ENCODE measurements at regions not wholly inside any gene's neighbourhood (a gene's known extent, or its start where the extent isn't known, plus 50 kb on each side); places are given as distances from the start of the nearest gene placed in this dataset.

DNA sequence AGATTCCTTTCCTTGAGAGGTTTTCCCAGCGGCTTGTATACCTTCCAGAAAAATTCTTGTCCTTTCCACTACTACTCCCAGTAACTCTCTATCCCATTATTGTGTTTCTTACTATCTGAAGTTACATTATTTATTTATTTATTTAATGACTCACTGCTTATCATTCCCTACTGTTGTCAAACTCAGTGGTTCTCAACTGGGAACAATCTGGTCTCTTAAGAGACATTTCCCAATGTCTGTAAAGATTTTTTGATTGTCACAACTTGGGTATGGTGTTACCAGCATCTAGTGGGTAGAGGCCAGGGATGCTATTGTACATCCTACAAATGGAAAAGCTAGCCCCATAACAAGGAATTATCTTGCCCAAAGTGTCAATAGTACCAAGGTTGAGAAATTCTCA is 771.5 kb upstream of the ADGRL2 start:
- Mint-ChIP-seq H3K4me3 (no peak overlapping the region), H3K9me3 (peaks cover 14% of the 10 kb centered on the region), H3K27ac (no peak overlapping the region), H3K4me1 (no peaks in the 10 kb centered on the region), H3K36me3 (no peaks in the 10 kb centered on the region)
- ATAC-seq (no peak), DNase-seq (ENCODE audit: low spot score in 2 of 2) (no peak)

DNA sequence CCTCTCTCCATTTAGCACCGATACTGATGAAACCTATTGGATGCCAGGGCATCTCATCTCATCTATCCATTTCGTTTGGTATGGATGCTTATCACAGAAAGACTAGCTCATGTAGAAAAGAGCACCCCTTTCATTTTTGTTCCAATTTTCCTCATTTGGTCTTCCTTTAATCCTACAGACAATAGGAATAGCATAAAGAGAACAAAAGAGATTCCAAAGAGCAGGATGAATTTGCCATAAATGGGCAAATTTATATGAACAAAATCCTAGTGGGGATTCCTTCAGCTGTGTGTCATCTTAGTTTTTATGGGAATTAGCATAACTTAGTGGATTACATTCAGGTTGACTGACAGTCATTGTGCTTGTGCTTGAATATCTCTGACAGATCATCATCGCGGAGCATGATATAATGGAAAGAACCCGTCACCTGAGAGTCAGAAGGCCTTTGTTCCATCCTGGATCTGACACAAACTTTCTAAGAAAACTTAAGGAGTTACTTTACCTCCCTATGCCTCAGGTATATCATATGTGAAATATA is 777.5 kb upstream of the ADGRL2 start:
- Mint-ChIP-seq H3K4me3 (no peak overlapping the region), H3K27ac (no peak overlapping the region)

DNA sequence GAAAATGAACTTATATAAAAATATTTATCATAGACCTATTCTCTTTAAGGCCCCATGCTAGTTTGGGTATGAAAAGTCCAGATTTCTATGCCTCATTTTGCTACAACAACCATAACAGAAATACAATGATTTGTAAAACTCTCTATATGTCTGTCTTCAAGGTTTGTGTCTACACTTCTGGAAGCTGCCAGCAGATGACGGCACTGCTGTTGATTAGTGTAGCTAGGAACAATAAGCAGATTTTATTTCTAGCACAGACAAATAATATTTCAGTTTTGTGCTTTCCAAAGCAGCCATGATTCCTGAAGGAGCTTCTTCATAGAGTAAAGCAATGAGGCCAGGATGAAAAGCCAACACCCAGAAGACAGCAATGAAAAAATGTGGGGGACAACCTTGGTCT is 779.6 kb upstream of the ADGRL2 start:
- DNase-seq (ENCODE audit: low spot score in 2 of 2) (no peak), ATAC-seq (no peak)
- H3K36me3 Mint-ChIP-seq = no peaks in the 10 kb centered on the region
- no peak overlapping the region for H3K4me3 Mint-ChIP-seq
- peaks cover 24% of the 10 kb centered on the region for H3K9me3 Mint-ChIP-seq
- H3K27ac Mint-ChIP-seq = no peak overlapping the region
- no peaks in the 10 kb centered on the region for H3K4me1 Mint-ChIP-seq

More for the DNA sequence above, 777.5 kb upstream of the ADGRL2 start:
- DNase-seq (ENCODE audit: low spot score in 2 of 2) = no peak
- no peaks in the 10 kb centered on the region for H3K4me1 Mint-ChIP-seq
- H3K36me3 Mint-ChIP-seq = no peaks in the 10 kb centered on the region
- peaks cover 21% of the 10 kb centered on the region for H3K9me3 Mint-ChIP-seq
- no peak for ATAC-seq

DNA sequence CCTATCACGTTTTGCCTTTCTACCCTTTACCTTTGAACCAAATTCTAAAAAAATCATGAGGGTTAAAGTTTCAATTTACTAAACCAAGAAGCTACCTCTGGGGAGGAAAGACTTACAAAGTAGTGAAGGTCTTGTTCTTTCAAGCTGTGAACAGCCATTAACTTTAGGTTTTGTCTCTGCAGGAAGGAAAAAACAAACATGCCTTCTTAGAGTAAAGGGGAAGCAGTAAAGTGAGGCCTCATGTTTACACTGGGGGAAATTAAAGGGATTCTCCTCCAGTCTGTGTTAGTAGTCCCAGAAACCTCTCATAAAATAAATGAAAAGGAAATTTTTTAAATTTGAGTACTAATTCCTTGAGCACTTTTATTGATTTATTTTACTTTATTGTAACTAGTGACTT is 780.2 kb upstream of the ADGRL2 start:
- H3K4me3 Mint-ChIP-seq = no peak overlapping the region
- ATAC-seq = no peak
- H3K4me1 Mint-ChIP-seq = no peaks in the 10 kb centered on the region
- DNase-seq (ENCODE audit: low spot score in 2 of 2) = no peak
- peaks cover 19% of the 10 kb centered on the region for H3K9me3 Mint-ChIP-seq
- H3K27ac Mint-ChIP-seq = no peak overlapping the region
- H3K36me3 Mint-ChIP-seq = no peaks in the 10 kb centered on the region

DNA sequence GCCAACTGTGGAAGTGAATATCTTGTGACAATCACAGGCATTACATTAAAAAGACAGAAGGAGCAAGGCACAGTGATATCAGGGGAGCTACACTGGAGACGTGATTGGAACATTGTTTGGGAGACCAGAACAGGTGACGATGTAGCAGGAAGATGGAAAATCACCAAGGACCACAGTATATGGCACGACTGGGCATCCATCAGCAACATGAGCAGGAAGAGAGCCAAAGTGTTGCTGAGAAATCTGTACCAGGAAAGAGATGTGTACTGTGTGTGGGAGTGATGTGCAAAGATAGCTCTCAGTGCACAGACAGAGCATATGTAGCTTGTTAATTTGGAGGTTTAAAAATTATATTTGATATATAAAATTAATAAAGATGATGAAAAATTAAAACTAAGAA is 790.6 kb upstream of the ADGRL2 start:
- no peaks in the 10 kb centered on the region for H3K4me1 Mint-ChIP-seq
- H3K4me3 Mint-ChIP-seq = no peak overlapping the region
- DNase-seq (ENCODE audit: low spot score in 2 of 2) (no peak), ATAC-seq (no peak)
- no peak overlapping the region for H3K27ac Mint-ChIP-seq
- H3K36me3 Mint-ChIP-seq = no peaks in the 10 kb centered on the region
- peaks cover 14% of the 10 kb centered on the region for H3K9me3 Mint-ChIP-seq

DNA sequence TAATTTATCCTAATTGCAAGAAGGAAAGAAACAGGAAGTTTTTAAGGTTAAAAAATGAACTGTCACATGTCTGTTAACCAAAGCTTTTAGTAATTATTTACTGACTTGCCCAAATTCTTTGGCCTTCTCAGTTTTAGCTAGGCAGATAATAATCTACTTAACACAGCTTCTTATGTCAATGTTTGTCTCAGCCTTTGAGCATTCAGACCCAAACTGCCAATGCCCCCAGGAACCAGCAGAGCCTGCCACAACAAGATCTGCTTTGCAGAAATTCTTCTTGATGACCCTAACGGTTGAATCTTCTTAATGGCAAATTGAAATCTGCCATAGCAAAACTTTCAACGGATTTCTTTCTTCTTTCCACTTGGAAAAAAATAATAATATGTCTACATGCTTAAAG is 792.4 kb upstream of the ADGRL2 start:
- DNase-seq (ENCODE audit: low spot score in 2 of 2) = no peak
- Mint-ChIP-seq H3K36me3 (no peaks in the 10 kb centered on the region), H3K27ac (no peak overlapping the region), H3K9me3 (peaks cover 18% of the 10 kb centered on the region), H3K4me1 (no peaks in the 10 kb centered on the region), H3K4me3 (no peak overlapping the region)
- ATAC-seq = no peak

DNA sequence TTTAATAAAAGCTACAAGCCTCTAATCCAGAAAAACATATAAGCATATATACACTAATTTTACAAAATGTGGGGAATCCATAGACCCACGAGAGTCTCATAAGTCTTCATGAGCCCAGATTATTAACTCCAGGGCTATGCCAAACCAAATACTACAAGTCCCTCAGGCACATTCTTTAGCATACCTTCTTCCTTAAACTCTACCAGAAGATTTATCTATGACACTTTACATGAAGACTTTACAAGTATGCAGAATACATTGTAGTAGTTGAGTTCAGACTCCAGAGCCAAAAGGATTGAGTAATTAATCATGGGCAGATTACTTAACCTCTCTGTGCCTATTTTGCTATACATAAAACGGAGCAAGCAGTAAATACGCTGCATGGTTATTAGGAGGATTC is 793.7 kb upstream of the ADGRL2 start:
- Mint-ChIP-seq H3K9me3 (peaks cover 19% of the 10 kb centered on the region), H3K27ac (no peak overlapping the region), H3K4me3 (no peak overlapping the region), H3K36me3 (no peaks in the 10 kb centered on the region), H3K4me1 (no peaks in the 10 kb centered on the region)
- ATAC-seq (no peak), DNase-seq (ENCODE audit: low spot score in 2 of 2) (no peak)

DNA sequence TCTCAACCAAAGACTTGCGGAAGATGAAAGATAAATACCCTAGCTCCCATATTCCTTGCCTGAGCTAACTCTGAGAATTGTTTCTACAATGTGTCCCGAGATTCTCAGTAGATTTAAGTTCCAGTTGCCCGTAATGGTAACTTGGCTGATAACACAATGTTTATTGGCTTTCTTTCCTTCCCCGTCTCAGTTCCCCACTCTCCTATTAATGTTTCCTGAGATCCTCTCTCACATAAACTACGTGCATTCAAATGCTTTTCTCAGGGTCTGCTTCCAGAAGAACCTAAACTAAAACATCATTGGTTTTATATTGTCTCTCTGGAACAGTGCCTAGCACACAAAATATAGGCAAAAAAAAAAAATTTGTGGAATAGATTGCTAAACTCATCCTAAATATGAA is 794.2 kb upstream of the ADGRL2 start:
- no peaks in the 10 kb centered on the region for H3K36me3 Mint-ChIP-seq
- ATAC-seq (no peak), DNase-seq (ENCODE audit: low spot score in 2 of 2) (no peak)

DNA sequence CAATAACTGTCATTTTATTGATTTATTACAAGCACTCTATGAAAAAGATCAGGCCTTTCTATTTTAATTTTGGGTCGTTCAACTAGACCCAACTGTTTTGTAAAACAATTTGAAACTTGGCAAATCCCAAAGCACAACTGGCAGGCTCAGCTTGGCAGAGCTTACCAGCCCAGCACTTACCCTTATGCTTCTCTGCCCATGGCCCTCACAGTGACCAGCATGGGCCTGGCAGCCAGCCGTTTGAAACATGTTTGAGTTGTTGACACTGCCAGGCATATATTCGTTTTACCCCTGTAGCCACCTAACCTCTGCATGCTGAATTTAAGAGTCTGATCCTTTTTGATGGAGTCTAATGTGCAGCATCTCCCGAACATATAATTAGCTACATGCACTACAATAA is 796.7 kb upstream of the ADGRL2 start:
- no peak overlapping the region for H3K4me3 Mint-ChIP-seq
- no peak overlapping the region for H3K27ac Mint-ChIP-seq
- peaks cover 17% of the 10 kb centered on the region for H3K9me3 Mint-ChIP-seq

More for the DNA sequence above, 794.2 kb upstream of the ADGRL2 start:
- H3K4me1 Mint-ChIP-seq = no peaks in the 10 kb centered on the region
- no peak overlapping the region for H3K27ac Mint-ChIP-seq
- no peak overlapping the region for H3K4me3 Mint-ChIP-seq
- H3K9me3 Mint-ChIP-seq = peaks cover 19% of the 10 kb centered on the region

DNA sequence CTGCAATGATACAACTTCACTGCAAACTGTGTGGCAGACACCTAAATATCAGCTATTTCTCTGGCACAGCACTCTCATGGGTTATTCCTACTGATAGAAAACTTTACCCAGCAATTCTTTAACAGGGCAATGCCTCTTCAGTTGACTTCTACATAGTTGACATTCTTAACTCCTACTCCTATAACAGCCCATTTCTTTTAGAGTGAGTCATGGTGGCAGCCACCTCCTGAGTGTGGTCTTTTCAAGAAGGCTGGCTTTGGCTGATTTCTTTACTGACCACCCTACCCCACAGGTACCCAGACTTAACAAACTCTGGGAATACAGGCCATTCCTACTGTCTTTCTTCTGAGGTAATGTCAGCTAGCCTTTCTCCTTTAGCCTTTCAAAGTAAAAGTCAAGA is 805.8 kb upstream of the ADGRL2 start:
- Mint-ChIP-seq H3K9me3 (no peaks in the 10 kb centered on the region), H3K27ac (no peak overlapping the region), H3K4me1 (no peaks in the 10 kb centered on the region), H3K4me3 (no peak overlapping the region), H3K36me3 (peaks cover 1% of the 10 kb centered on the region)
- ATAC-seq = no peak
- DNase-seq (ENCODE audit: low spot score in 2 of 2) = no peak

More for the DNA sequence above, 796.7 kb upstream of the ADGRL2 start:
- H3K4me1 Mint-ChIP-seq = no peaks in the 10 kb centered on the region
- ATAC-seq (no peak), DNase-seq (ENCODE audit: low spot score in 2 of 2) (no peak)
- H3K36me3 Mint-ChIP-seq = no peaks in the 10 kb centered on the region

DNA sequence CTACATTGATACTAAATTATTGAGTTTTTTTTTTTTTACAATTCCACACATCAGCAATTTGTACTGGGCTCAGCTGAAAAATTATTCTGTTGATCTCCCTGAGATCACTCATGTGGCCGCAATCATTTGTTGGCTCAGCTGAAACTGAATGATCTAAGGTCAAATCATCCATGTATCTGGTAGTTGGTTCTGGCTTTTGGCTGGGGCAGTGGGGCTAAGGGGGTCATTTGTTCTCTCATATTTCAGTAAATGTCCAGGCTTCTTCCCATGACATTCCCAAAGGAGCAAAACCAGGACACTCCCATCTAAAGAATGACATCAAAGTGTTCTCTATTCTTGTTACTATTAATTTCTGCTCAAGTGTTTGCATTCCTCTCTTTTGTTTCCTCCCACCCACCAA is 806.7 kb upstream of the ADGRL2 start:
- Mint-ChIP-seq H3K9me3 (peaks cover 5% of the 10 kb centered on the region), H3K36me3 (peaks cover 6% of the 10 kb centered on the region), H3K4me3 (no peak overlapping the region), H3K4me1 (no peaks in the 10 kb centered on the region), H3K27ac (no peak overlapping the region)
- no peak for ATAC-seq
- no peak for DNase-seq (ENCODE audit: low spot score in 2 of 2)

DNA sequence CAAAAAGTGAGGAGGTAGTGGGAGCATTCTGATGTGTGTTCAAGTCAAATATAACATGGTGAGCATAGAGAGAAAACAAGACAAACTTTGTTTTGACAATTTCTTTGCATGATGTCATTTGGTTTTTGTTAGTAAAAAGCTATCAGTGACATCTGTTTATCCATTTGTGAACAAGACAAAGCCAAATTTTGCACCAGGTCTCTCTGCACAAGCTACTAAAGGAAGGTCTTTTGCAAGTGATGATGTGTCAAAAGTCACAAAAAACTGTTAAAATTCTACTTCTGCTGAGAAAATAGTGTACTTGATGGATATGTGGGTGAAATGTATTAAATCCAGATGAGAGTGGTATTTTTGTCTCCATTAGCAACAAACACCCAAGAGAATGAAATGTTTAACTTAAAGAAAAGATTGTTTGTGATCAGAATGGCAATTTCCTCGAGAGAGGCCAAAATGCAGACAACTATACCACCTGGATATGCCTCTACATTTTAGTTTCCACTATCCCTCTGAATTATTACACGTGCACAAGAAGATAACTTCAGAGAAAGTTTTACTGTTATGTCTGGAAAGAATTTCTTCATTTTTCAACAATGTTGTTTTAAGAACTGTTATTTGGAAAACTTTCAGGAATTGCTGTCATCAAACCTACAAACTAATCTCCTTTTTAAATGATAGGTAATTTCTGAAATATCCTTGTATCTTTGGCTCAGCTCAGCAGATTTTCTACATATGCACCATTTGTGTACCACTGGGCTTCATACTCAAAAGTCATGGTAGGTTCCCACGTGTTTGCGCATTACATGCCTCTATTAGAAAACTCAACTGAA is 807.4 kb upstream of the ADGRL2 start:
- DNase-seq (ENCODE audit: low spot score in 2 of 2) (no peak), ATAC-seq (no peak)
- H3K27ac Mint-ChIP-seq = no peak overlapping the region
- H3K4me1 Mint-ChIP-seq = no peaks in the 10 kb centered on the region
- no peak overlapping the region for H3K4me3 Mint-ChIP-seq
- H3K36me3 Mint-ChIP-seq = peaks cover 6% of the 10 kb centered on the region
- peaks cover 5% of the 10 kb centered on the region for H3K9me3 Mint-ChIP-seq

DNA sequence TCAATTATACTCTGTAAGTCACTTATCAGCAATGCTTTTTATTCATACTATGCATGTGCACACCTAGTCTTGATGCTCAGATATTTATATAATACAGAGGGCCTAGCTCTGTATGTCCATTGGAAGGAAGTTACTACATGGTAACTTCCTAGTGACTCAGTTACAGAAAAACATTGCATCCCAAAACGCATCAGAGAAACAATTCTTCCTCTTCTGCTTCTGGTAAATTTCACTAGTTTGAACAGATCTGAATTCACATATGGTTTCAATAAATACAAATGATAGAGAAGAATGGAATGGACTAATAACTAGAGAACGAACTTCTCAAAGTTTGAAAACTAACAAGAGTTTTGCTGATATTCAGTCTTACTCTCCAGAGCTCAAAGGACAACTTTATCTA is 811.3 kb upstream of the ADGRL2 start:
- ATAC-seq (no peak), DNase-seq (ENCODE audit: low spot score in 2 of 2) (no peak)
- peaks cover 8% of the 10 kb centered on the region for H3K9me3 Mint-ChIP-seq
- no peak overlapping the region for H3K27ac Mint-ChIP-seq
- H3K4me3 Mint-ChIP-seq = no peak overlapping the region
- peaks cover 6% of the 10 kb centered on the region for H3K36me3 Mint-ChIP-seq
- no peaks in the 10 kb centered on the region for H3K4me1 Mint-ChIP-seq

DNA sequence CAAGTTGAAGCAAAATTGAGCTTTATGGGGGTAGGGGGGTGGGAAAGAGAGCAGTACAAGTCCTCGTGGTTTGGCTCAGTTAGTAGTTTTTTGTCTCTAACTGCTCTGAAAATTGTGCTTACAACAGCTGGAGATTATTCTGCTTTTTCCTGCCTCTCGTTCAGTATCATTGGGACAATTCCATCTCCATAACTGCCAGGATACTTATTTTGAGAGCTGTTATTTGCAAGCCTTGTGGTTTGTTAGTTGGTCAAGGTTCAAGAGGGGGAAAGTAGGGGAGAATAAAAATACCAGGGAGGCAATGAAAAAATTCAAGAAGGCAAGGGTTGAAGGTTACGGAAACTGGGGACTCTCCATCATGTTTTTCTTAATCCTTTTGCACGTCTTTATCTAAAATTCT is 811.8 kb upstream of the ADGRL2 start:
- peaks cover 8% of the 10 kb centered on the region for H3K9me3 Mint-ChIP-seq
- H3K4me3 Mint-ChIP-seq = no peak overlapping the region
- ATAC-seq (no peak), DNase-seq (ENCODE audit: low spot score in 2 of 2) (no peak)
- no peak overlapping the region for H3K27ac Mint-ChIP-seq
- H3K4me1 Mint-ChIP-seq = no peaks in the 10 kb centered on the region
- H3K36me3 Mint-ChIP-seq = peaks cover 6% of the 10 kb centered on the region

DNA sequence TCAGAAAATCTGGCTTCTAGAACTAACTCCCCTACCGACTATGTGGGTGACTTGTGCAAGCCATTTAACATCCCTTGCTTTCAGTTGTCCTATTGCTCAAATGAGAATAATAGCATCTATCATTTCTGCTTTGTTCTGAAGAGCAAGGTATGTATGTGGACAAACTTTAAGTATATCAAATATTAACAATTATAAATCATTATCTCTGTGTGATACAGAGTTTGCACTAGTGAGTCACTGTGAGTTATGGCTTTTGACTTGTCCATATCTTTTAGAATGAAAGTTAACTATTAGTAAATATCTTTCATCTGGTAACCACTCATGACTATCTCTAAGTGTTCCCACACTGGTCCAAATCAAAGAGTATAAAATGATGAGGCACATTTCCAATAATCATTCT is 812.9 kb upstream of the ADGRL2 start:
- H3K27ac Mint-ChIP-seq = no peak overlapping the region
- H3K9me3 Mint-ChIP-seq = peaks cover 8% of the 10 kb centered on the region

DNA sequence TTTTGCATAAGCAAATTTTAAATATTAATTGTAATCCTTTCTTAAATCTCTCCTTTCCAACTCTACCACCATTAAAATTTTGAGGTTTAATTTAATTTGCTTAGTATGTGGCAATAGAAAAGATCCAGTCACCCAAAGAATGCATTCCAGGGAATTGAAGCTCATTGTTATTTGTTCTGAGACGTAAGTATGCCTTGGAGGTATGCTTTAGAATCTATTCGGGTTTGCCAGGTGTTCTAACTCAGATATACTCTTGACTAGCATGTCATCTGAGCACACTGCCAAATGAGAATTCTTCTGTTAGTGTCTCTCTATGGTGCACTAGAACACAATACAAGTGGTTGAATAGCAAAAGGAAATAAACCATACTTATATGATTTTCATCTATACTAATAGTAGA is 813.6 kb upstream of the ADGRL2 start:
- Mint-ChIP-seq H3K27ac (no peak overlapping the region), H3K9me3 (peaks cover 8% of the 10 kb centered on the region), H3K36me3 (peaks cover 6% of the 10 kb centered on the region), H3K4me1 (no peaks in the 10 kb centered on the region), H3K4me3 (no peak overlapping the region)
- ATAC-seq (no peak), DNase-seq (ENCODE audit: low spot score in 2 of 2) (no peak)

More for the DNA sequence above, 812.9 kb upstream of the ADGRL2 start:
- H3K4me1 Mint-ChIP-seq = no peaks in the 10 kb centered on the region
- peaks cover 6% of the 10 kb centered on the region for H3K36me3 Mint-ChIP-seq
- DNase-seq (ENCODE audit: low spot score in 2 of 2) (no peak), ATAC-seq (no peak)
- H3K4me3 Mint-ChIP-seq = no peak overlapping the region

Data from stimulated activated effector memory CD8-positive, alpha-beta T cell treated with anti-CD3 and anti-CD28 coated beads, Interleukin-12 subunit alpha, Interleukin-12 subunit beta, amount 100 ng/mL, for 72 hours (primary cell).